Inferior parietal cortex (tissue), 1 donor: ENCODE measurements at regions not wholly inside any gene's neighbourhood (a gene's known extent, or its start where the extent isn't known, plus 50 kb on each side); places are given as distances from the start of the nearest gene placed in this dataset.

ENCODE experiments used
- DNase-seq: peaks from one replicate; pipeline ENCODE4 v3.0.0-alpha.2; 2016; ENCODE audit errors: extremely low spot score

GRCh38 chr9:2987679-2988078, 143.8 kb upstream of the PUM3 start:
- DNase-seq, result no peak

- no peak for DNase-seq
These were observed 141.4 kb upstream of the PUM3 start for GRCh38 chr9:2985343-2985742.

- DNase-seq, result no peak
These were observed 140.6 kb upstream of the PUM3 start for GRCh38 chr9:2984491-2984890.

GRCh38 chr9:2979957-2980610, 136.2 kb upstream of the PUM3 start:
- DNase-seq, result no peak

GRCh38 chr9:2972475-2972874, 128.6 kb upstream of the PUM3 start:
- DNase-seq, result no peak

DNA sequence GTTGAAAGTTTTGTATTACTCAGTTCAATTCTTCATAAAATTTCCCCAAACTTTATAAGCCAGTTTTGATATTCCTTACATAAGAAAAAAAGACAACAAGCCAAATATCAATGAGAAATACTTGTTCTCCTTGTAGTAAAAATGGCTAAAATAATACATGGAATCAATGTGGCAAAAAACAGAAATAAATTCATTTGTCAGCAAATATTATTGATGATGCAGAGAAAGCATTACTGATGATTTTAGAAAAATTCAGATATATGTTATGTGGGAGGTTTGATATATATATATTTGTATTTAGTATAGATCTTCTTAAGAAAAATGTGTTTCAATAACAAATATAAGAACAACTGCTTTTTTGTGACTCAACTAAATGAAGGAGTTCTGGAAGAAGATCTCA, 127.0 kb upstream of the PUM3 start:
- DNase-seq, result no peak

GRCh38 chr9:2967766-2968165, 123.9 kb upstream of the PUM3 start:
- no peak for DNase-seq

GRCh38 chr9:2966565-2967300, 122.8 kb upstream of the PUM3 start:
- DNase-seq, result no peak

- DNase-seq, result no peak
These were observed 120.6 kb upstream of the PUM3 start for GRCh38 chr9:2964470-2964869.

DNA sequence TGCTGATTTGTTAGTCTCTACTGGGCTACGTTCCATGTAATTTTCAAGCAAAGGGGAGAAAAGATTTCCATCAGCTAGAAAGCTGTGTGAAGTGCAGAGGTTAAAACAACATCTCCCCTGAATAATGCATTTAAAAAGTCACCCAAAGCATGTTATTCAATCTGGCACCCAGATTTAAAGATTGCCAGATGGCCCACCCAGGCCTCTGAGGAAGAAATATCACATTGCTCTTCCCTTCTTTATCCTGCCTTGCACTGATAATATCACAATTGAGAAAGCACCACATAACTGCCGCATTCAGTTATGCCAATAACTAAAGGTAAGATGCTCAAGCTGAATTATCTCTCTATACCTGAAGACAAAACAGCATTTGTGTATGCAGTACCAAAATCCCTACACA, 119.4 kb upstream of the PUM3 start:
- no peak for DNase-seq

DNA sequence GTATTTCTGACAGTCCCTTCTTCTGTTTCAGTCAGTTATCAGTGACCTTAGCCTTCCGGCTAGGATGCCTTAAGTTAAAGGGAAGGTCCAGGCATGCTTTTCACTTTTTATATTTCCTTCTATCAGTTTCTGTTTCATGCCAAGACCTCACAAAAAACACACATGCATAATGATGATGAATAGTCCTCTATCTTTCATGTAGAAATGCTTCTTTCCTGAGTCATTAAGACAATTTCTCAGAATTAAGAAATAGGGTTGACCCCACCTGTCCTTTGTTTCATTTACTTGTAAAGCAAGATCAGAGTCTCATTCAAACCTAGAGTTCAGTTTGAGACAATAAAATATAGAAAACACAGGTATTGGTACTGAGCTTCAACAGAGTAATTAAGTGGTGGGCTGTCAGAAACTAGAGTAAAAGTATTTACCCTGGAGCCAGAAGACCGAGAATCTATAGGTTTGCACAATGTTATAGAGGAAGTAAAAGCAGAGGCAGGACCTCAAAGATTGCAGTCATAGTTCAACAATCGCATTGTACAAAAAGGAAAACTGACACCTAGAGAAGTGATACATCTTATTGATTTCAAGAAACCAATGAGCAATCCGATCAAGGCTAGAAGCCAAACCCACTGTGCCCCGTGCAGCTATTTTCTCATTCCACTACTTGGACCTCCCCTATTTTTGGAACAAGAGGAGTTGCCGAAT, 118.7 kb upstream of the PUM3 start:
- DNase-seq, result no peak

DNA sequence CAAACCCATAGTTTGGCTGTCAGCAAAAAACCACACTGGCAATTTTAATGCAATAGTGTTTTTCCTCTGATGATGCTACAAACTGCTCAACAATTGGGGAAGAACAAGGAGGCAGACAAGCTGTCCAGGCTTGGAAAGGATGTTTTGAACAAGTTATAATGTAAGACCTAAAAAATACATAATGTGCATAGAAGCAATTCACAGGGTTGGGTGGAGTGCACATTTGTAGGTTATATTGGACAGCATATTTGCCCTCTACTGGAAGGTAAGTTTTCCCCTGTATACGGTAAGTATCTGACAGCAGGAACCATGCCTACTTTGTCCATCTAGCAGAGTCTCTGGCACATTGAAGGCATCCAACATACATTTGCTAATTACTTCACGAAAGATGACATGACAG, 114.3 kb upstream of the PUM3 start:
- DNase-seq, result no peak

DNA sequence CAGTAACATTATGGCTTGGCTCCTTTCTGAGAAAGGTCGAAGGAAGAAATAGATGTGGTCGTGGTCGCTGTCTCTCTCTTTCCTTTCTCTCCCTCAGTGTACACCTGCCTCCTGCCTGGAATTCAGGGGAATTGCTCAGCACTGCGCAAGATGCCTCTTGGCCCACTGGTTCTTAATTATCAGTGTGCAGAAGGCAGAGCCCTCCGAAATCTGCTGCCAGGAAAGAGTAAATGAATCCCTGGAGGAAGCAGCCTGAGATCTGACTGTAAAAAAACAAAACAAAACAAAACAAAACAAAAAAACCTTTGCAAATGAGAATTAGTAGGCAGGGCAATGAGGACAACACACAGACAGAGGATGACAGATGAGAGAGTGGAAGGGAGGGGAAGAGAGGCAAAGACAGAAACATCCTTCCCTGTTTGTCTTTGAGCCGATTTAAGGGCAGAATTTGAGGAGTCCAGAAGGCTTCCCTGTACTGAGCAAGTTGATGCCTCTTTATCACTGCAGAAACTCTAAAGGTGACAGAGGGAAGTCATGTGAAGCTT, 113.8 kb upstream of the PUM3 start:
- no peak for DNase-seq

DNA sequence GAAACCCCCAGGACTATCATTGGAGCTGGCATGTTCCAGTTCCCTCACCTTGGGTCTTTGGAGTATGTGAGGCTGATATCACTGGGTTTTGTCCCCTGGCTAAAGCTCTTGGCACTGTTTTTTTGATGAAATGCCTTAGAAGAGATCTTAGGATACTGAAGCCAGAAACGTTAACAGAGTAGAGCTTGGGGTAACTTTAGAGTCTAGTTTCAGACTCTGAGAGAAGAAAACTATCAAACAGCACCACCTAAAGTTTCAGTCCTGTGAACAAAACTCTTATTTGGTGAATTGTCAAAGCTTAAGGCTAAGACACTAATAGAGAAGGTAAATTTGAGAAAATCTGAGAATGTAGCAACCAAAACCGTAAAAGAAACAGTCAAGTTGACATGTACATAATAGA, 111.7 kb upstream of the PUM3 start:
- no peak for DNase-seq

GRCh38 chr9:2939368-2939767, 95.5 kb upstream of the PUM3 start:
- DNase-seq, result no peak

DNA sequence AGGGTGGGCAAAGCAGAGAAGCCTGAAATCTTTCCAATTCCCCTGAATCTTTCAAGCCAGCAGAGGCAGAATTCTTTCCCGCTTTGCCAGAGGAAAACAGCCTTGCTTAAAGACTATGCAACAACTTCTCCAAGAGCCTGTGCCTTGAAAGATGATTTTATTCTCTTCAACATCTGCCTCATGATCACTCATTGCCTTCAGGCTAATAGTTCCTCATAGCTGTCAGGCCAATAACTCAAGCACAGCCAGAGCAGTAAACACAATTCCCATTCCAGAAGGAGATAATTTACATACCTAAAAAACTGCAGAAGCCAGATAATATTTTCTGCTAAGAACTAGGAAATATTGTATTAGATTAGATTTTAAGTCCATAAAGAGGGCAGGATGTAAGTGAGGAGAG, 92.3 kb upstream of the PUM3 start:
- DNase-seq, result no peak

- DNase-seq, result no peak
These were observed 91.0 kb upstream of the PUM3 start for GRCh38 chr9:2934883-2935282.

GRCh38 chr9:2934241-2934650, 90.4 kb upstream of the PUM3 start:
- DNase-seq, result no peak

DNA sequence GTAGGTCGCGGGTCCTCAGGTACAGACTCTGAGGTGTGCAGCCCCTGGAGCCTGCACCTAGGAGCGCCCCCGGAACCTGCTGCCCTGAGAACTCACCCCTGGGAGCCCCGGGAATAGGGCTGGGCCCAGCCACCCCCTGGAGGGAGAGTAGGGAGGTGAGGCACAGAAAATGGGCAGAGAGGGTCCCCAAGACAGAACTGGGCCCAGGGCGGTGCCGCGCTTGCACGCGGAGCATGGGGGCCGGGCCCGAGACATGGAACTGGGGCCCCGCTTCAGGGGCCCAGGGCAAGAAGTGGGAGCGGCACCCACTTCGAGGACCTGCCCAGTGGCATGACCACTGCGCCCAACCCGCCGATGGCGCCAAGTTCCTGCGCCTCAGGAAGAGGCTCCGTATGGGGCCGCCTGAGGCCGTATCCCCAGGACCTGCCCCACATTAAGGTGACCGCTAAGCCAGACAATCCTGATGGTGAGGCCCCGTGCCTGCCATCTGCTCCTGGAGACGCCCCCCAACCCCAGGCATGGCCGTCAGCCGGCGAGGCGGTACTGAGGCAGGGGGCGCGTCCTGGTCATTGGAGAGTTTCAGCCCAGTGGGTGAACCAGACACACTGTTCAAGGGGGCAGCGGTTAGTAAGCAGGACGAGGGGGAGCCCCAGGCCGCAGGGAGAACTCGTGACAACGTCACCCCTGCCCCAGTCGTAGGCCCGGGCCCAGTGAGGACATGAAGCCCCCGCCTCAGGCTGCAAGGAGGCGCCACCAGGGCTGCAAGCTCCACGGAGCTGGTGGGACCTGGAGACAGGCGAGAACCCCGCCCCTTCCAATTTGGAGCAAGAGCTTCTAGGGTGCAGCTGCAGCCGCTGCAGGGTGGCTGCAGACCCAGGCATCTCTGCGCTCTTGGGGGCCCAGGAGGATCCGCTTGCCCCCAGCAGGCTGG, 89.5 kb upstream of the PUM3 start:
- DNase-seq, result no peak

- DNase-seq, result no peak
These were observed 84.5 kb upstream of the PUM3 start for GRCh38 chr9:2928411-2928810.

GRCh38 chr9:2925016-2925415, 81.1 kb upstream of the PUM3 start:
- no peak for DNase-seq

GRCh38 chr9:2924380-2924768, 80.5 kb upstream of the PUM3 start:
- no peak for DNase-seq
